OCI-LY3 (cell line): ENCODE measurements at regions not wholly inside any gene's neighbourhood (a gene's known extent, or its start where the extent isn't known, plus 50 kb on each side); places are given as distances from the start of the nearest gene placed in this dataset.

Experiments
- H2AFZ ChIP-seq: fragments of 200-600, 300-600 bp; shearing (Covaris generic); 2 replicates; pipeline ENCODE4 v1.6.0; 2014; ENCODE audit warnings: antibody characterized with exemption, low read depth, low read length
- H3K27ac ChIP-seq: fragments of 200-600, 300-600 bp; sonication (generic); 2 replicates; pipeline ENCODE4 v1.5.1; 2014; ENCODE audit warnings: mild to moderate bottlenecking, low read length, moderate library complexity, mixed read lengths
- H3K27me3 ChIP-seq: fragments of 200-600, 300-600 bp; sonication (generic); 2 replicates; pipeline ENCODE4 v1.6.1; 2014; ENCODE audit warnings: low read depth, low read length, mixed read lengths
- H3K36me3 ChIP-seq: fragments of 200-600, 300-600 bp; sonication (generic); replicated peaks from 2 replicates; pipeline ENCODE3; 2014; ENCODE audit warnings: low read depth, low read length, mixed read lengths
- H3K4me1 ChIP-seq: fragments of 300-600, 200-600 bp; sonication (generic); 2 replicates; pipeline ENCODE4 v1.6.1; 2014; ENCODE audit warnings: low read length, mixed read lengths
- H3K4me2 ChIP-seq: fragments of 200-600, 300-600 bp; sonication (generic); 2 replicates; pipeline ENCODE4 v1.6.1; 2014; ENCODE audit warnings: low read length, mixed read lengths
- H3K4me3 ChIP-seq: fragments of 300-600, 200-600 bp; sonication (generic); 2 replicates; pipeline ENCODE4 v1.5.1; 2014; ENCODE audit warnings: antibody characterized with exemption, mild to moderate bottlenecking, low read length, moderate library complexity
- H3K79me2 ChIP-seq: fragments of 300-600, 200-600 bp; shearing (Covaris generic); 2 replicates; pipeline ENCODE4 v1.6.1; 2014; ENCODE audit warnings: mild to moderate bottlenecking, low read length, mixed read lengths
- H3K9ac ChIP-seq: fragments of 300-600, 200-600 bp; shearing (Covaris generic); 2 replicates; pipeline ENCODE4 v1.6.0; 2014; ENCODE audit warnings: mild to moderate bottlenecking, low read length, moderate library complexity
- H3K9me3 ChIP-seq: fragments of 200-600, 300-600 bp; shearing (Covaris generic); 2 replicates; pipeline ENCODE4 v1.6.1; 2014; ENCODE audit warnings: low read length, mixed read lengths; ENCODE audit not compliant: insufficient read depth
- H4K20me1 ChIP-seq: fragments of 200-600, 300-600 bp; sonication (generic); 2 replicates; pipeline ENCODE4 v1.6.1; 2016; ENCODE audit warnings: low read length, mixed read lengths; ENCODE audit not compliant: insufficient read depth
- CTCF ChIP-seq: fragments of 200-600, 300-600 bp; sonication (generic); IDR thresholded peaks from 2 replicates; pipeline ENCODE4 v1.5.1; 2014; ENCODE audit warnings: antibody characterized with exemption, low read length, low read depth
- EZH2phosphoT487 ChIP-seq: fragments of 200-600 bp; shearing (Covaris generic); IDR thresholded peaks from 2 replicates; pipeline ENCODE4 v1.6.1; 2018; ENCODE audit warnings: antibody characterized with exemption, mixed run types, low read depth

- Histone ChIP-seq H3K9me3 (no peaks in the 10 kb centered on the region), H4K20me1 (no peaks in the 10 kb centered on the region), H3K27me3 (no peaks in the 10 kb centered on the region), H3K27ac (no peak overlapping the region), H3K36me3 (no peaks in the 10 kb centered on the region), H3K79me2 (no peaks in the 10 kb centered on the region), H2AFZ (no peak overlapping the region), H3K4me2 (no peak overlapping the region), H3K4me3 (no peak overlapping the region), H3K4me1 (no peaks in the 10 kb centered on the region), H3K9ac (no peak overlapping the region)
- TF ChIP-seq CTCF (no peak), EZH2phosphoT487 (no peak)
Measured at GRCh38 chrX:150240643-150240970, 122.5 kb upstream of the MAMLD1 start.

DNA sequence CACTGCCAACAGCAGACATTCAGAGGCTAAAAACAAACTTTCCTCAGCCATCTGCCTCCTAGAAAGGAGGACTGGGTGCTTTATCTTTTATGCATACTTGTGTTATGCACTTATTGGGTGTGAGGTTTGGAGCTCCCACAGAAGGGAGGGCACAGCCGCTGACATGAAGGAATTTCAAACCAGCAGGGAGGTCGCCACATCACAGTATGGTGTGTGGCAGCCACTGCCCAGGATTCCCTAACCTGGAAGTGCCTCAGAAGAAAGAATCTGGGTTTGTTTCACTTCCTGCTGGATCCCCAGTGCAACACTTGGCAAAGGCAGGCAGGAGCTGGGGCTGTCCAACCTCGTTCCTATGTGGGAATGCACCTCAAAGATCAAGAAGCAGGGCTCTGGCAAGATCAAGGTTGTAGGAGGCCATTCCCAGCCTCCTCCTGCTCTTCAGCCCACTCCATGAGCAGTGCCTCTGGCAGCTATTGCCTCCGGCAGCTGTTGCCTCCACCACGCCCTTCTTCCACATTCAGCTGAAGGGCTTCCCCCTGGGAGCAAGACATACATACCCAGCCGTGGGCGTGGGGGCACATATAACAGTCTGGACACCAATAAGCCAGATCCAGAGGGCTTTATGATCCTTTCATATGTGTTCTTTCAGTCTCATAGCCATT, 109.0 kb upstream of the MAMLD1 start:
- TF ChIP-seq EZH2phosphoT487 (no peak), CTCF (no peak)
- no peak overlapping the region for H3K27ac ChIP-seq
- no peaks in the 10 kb centered on the region for H3K79me2 ChIP-seq
- H3K4me1 ChIP-seq, result no peaks in the 10 kb centered on the region
- no peaks in the 10 kb centered on the region for H3K36me3 ChIP-seq
- H3K9ac ChIP-seq, result no peak overlapping the region
- H4K20me1 ChIP-seq, result no peaks in the 10 kb centered on the region
- no peaks in the 10 kb centered on the region for H3K9me3 ChIP-seq
- H3K27me3 ChIP-seq, result no peaks in the 10 kb centered on the region
- H3K4me3 ChIP-seq, result no peak overlapping the region
- H3K4me2 ChIP-seq, result no peak overlapping the region
- H2AFZ ChIP-seq, result no peak overlapping the region

DNA sequence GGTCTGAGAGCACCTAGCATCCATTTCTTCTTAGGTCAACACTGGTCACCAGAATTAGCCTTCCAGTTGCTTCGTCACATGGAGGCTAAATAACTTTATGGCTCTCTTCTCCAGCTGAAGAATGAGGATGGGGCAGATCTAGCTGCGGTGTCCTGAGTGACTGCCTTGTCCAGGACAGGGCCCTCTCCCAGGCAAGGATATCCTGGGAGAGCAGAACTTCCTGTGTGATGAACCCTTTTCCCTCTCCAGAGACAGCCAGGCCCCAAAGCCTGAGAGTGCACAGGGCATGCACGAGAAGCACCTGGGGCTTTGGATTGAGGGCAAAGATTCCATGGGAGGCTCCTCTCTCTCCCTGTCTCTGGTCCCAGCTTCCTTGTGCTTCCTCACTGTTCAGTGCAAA, 108.2 kb upstream of the MAMLD1 start:
- Histone ChIP-seq H3K4me2 (no peak overlapping the region), H3K36me3 (no peaks in the 10 kb centered on the region), H3K27me3 (no peaks in the 10 kb centered on the region), H3K79me2 (no peaks in the 10 kb centered on the region), H3K27ac (no peak overlapping the region), H3K9ac (no peak overlapping the region), H3K9me3 (no peaks in the 10 kb centered on the region), H4K20me1 (no peaks in the 10 kb centered on the region), H2AFZ (no peak overlapping the region), H3K4me1 (no peaks in the 10 kb centered on the region), H3K4me3 (no peak overlapping the region)
- no peak for TF ChIP-seq CTCF
- no peak for TF ChIP-seq EZH2phosphoT487

DNA sequence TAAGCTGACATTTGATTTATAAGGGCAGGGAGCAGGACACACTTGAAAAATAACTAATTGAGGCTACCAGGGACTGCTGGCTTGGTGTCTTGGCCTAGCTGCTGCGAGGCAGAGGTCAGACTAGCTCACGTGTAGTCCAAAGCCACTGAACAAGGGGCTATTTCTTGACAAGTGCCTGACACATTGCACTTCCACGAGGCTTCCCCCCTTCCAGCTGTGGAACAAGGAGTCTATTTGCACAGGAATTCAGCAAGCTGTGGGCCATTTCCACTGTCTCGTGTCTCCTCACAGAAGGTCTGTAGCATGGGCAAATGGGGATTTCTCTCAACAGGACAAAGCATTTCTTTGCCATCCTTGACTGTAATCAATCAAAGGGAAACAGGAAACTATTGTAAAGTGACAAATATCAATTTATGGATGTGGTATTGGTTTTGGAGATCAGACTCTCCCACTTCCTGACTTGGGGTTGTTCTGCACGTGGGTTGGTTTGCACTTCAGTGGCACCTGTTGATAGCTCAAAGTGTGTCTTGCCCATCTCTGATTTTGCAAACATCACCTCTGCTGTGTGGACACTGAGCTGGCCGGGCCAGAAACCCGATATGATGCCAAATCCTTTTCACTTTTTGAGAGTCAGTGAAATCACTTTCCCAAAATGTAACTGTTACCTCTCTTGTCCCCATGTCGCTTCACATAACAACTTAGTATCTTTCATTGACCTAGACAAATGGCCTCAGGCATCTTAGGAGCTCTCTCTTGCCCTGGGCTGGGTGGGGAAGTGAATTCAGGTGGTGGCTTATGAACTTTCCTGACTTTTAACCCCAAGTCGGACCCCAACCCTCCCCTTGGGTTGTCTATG, 107.4 kb upstream of the MAMLD1 start:
- H3K4me2 ChIP-seq, result no peak overlapping the region
- H3K27me3 ChIP-seq, result no peaks in the 10 kb centered on the region
- H3K36me3 ChIP-seq, result no peaks in the 10 kb centered on the region

More for the DNA sequence above, 107.4 kb upstream of the MAMLD1 start:
- Histone ChIP-seq H4K20me1 (no peaks in the 10 kb centered on the region), H3K9me3 (no peaks in the 10 kb centered on the region), H3K79me2 (no peaks in the 10 kb centered on the region), H3K4me3 (no peak overlapping the region), H3K9ac (no peak overlapping the region), H3K27ac (no peak overlapping the region), H3K4me1 (no peaks in the 10 kb centered on the region), H2AFZ (no peak overlapping the region)
- TF ChIP-seq CTCF (no peak), EZH2phosphoT487 (no peak)
